ENCODE measurements at regions not wholly inside any gene's neighbourhood (a gene's known extent, or its start where the extent isn't known, plus 50 kb on each side); places are given as distances from the start of the nearest gene placed in this dataset.

DNA sequence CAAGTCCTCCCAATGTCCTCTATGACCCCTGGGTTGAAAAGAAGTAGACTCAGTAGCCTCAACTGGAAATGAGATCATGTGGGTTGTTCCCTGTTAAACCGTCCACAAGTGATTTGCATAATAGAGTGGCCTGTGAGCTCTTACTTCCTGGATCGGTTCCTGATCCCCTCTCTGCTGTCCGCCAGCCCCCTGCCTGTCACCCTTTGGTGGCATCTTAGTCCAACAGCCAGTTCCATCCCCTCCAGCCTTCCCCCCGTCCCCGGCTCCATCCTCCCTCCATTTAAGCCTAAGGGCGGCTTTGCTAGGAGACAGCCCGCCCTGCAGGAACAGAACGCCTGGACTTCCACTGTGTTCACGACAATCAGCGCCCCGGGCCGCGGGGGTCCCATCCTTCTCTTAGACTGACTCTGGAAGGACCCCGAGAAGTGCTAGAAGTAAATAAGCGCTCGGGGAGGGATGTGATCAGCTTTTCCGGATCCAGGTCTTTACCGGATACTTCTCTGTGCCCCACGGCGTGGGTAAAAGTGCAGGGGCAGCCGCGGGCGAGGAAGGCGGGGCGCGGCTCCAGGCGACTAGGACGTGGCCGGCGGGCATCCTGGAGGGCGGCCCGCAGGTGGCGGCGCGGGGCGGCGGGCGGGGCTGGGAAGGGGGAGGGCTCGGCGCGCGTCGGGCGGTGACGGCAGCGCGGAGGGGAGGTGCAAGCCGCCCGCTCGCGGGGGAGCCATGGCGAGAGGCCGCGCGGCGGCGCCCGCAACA, 51.2 kb upstream of the ULK4 start:
- peak; percentile 90 for DNase-seq

GRCh38 chr3:42012383-42012934, 50.6 kb upstream of the ULK4 start:
- no peak for DNase-seq

Data from RPMI8226 (cell line).